ENCODE measurements at regions not wholly inside any gene's neighbourhood (a gene's known extent, or its start where the extent isn't known, plus 50 kb on each side); places are given as distances from the start of the nearest gene placed in this dataset.

DNA sequence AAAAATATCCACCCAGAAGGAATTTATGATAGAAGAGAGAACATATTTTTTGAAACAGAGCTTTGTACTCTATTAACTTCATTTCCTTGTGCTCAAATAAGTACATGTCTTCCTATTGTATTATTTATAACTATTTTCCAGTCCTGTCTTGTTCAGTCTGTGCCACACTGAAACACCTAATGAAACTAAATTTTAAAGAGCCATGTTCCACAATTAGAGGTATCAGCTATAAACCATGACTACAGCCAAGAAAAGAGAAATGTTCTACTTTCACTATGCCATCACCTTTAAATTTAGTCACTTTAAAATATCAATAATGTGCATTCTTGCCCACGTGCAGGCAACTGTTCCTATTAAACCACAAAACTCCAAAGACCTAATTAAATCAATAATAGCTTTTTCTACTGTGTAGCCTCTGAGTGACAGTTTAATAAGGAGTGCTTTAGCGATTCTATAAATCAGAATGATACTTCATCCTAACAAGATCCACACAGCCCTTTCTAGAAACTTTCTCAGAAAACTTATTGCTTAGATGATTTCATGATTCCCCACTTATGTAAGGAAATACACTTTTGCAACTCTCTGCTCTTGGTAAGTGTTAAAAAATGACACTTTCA is 404.9 kb upstream of the CHRM3 start:
- H3K27ac ChIP-seq: no peak overlapping the region
- ATAC-seq: no peak
- DNase-seq: no peak
- no peaks in the 10 kb centered on the region for H3K27me3 ChIP-seq
- no peaks in the 10 kb centered on the region for H3K36me3 ChIP-seq
- intact Hi-C loops (cut with DNase I): no loop called here
- H3K4me3 ChIP-seq: no peak overlapping the region
- WGBS, 2 donors: 74 to 77% methylated on average over 2 of the region's 2 CpGs
- H3K4me1 ChIP-seq: no peaks in the 10 kb centered on the region
- TF ChIP-seq, protein P1, sequence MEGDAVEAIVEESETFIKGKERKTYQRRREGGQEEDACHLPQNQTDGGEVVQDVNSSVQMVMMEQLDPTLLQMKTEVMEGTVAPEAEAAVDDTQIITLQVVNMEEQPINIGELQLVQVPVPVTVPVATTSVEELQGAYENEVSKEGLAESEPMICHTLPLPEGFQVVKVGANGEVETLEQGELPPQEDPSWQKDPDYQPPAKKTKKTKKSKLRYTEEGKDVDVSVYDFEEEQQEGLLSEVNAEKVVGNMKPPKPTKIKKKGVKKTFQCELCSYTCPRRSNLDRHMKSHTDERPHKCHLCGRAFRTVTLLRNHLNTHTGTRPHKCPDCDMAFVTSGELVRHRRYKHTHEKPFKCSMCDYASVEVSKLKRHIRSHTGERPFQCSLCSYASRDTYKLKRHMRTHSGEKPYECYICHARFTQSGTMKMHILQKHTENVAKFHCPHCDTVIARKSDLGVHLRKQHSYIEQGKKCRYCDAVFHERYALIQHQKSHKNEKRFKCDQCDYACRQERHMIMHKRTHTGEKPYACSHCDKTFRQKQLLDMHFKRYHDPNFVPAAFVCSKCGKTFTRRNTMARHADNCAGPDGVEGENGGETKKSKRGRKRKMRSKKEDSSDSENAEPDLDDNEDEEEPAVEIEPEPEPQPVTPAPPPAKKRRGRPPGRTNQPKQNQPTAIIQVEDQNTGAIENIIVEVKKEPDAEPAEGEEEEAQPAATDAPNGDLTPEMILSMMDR (IDR thresholded peaks at IDR 0.05): no peak
- peaks cover 0 to under 1% (median 0%) of the 10 kb centered on the region in 11 donors for H3K9me3 ChIP-seq

DNA sequence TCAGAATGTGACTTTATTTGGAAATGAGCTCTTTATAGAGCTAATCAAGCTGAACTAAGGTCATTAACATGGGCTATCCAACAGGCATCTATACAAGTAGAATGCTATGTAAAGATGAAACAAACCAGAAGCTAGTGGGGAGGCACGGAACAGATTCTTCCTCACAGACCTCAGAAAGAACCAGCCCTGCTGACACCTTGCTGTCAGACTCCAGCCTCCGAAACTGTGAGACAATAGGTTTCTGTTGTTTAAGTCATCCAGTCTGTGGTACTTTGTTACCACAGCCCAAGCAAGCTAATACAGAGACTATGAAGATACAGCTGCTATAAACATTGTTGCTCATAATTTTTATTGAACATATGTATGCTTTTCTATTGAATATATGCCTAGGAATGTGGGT is 406.3 kb upstream of the CHRM3 start:
- TF ChIP-seq, protein P1 (IDR thresholded peaks at IDR 0.05): no peak

DNA sequence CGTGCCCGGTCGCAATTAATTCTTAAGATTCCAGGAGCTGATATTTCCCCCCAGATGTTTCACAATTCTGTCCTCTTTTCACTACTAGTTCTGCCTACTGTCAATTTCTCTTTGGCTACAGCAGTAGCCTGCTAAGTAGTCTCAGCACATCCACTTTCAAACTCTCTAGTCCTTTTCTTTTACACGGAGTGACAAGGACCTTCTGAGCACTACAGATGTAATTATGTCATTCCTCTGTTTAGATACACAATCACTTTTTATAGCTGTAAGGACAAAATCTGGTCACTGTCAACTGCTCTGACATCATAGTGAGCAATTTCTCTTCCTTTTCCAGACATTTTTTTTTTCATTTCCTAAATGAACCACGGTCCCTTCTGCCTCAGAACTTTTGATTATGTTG is 421.7 kb upstream of the CHRM3 start:
- 60 to 61% methylated on average over 5 of the region's 5 CpGs for WGBS, 2 donors
- intact Hi-C loops (cut with DNase I): no loop called here
- TF ChIP-seq, protein P1 (IDR thresholded peaks at IDR 0.05): no peak
- no peaks in the 10 kb centered on the region for H3K36me3 ChIP-seq
- ATAC-seq (no peak), DNase-seq (no peak)
- H3K4me3 ChIP-seq: no peak overlapping the region
- no peaks in the 10 kb centered on the region for H3K27me3 ChIP-seq
- no peak overlapping the region for H3K27ac ChIP-seq
- H3K9me3 ChIP-seq: no peaks in the 10 kb centered on the region
- no peaks in the 10 kb centered on the region for H3K4me1 ChIP-seq

More for the DNA sequence above, 406.3 kb upstream of the CHRM3 start:
- H3K36me3 ChIP-seq: no peaks in the 10 kb centered on the region
- H3K4me1 ChIP-seq: no peaks in the 10 kb centered on the region
- H3K27me3 ChIP-seq: no peaks in the 10 kb centered on the region
- H3K27ac ChIP-seq: no peak overlapping the region
- intact Hi-C loops (cut with DNase I): no loop called here
- no peak for DNase-seq
- ATAC-seq: no peak
- no peak overlapping the region for H3K4me3 ChIP-seq
- WGBS, 2 donors: 70 to 73% methylated on average over 2 of the region's 2 CpGs
- peaks cover 0 to 3% (median 0%) of the 10 kb centered on the region in 11 donors for H3K9me3 ChIP-seq

DNA sequence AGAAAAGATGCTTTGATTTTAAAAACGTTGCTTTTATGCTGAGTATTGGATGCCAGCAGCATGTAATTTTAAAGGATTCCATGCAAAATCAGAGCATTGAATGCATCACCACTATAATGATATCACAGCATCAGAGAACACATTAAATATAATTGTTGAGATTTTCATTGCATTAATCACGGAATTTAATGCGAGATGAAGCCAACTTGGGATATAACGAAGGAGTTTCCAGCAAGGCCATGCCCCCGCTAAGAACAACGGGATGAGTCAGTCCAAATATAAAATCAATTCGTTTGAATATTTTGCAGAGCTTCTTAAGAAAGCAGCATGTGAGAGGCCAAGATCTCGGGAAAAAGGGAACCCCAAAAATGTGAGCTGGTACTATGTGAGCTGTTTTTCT is 423.4 kb upstream of the CHRM3 start:
- H3K27me3 ChIP-seq: no peaks in the 10 kb centered on the region
- TF ChIP-seq, protein P1 (IDR thresholded peaks at IDR 0.05): no peak
- H3K27ac ChIP-seq: no peak overlapping the region
- no peaks in the 10 kb centered on the region for H3K36me3 ChIP-seq
- no peaks in the 10 kb centered on the region for H3K4me1 ChIP-seq
- DNase-seq (no peak), ATAC-seq (no peak)
- intact Hi-C loops (cut with DNase I): no loop called here
- peaks cover 0 to 2% (median 0%) of the 10 kb centered on the region in 11 donors for H3K9me3 ChIP-seq
- H3K4me3 ChIP-seq: no peak overlapping the region
- 84 to 85% methylated on average over 8 of the region's 8 CpGs for WGBS, 2 donors

Measured in heart right ventricle (tissue), 16 donors.